Ishikawa (cell line): ENCODE measurements at regions not wholly inside any gene's neighbourhood (a gene's known extent, or its start where the extent isn't known, plus 50 kb on each side); places are given as distances from the start of the nearest gene placed in this dataset.

Source experiments
- CEBPB ChIP-seq: IDR thresholded peaks from 2 replicates; pipeline ENCODE4 v1.6.1; 2012
- CREB1 ChIP-seq: IDR thresholded peaks from 2 replicates; pipeline ENCODE4 v1.6.1; 2012; ENCODE audit warnings: low read depth
- EGR1 ChIP-seq: IDR thresholded peaks from 2 replicates; pipeline ENCODE4 v1.6.1; 2012
- EP300 ChIP-seq: IDR thresholded peaks from 2 replicates; pipeline ENCODE4 v1.6.1; 2012; ENCODE audit warnings: borderline replicate concordance
- FOXM1 ChIP-seq: IDR thresholded peaks from 2 replicates; pipeline ENCODE4 v1.6.1; 2012; ENCODE audit warnings: low read depth, borderline replicate concordance
- MAX ChIP-seq: IDR thresholded peaks from 2 replicates; pipeline ENCODE4 v1.6.1; 2012
- NFIC ChIP-seq: IDR thresholded peaks from 2 replicates; pipeline ENCODE4 v1.6.1; 2012
- RAD21 ChIP-seq: IDR thresholded peaks from 2 replicates; pipeline ENCODE4 v1.6.1; 2012; ENCODE audit warnings: low read depth
- REST ChIP-seq: IDR thresholded peaks from 2 replicates; pipeline ENCODE4 v1.6.1; 2012; ENCODE audit warnings: low read depth, mild to moderate bottlenecking
- TAF1 ChIP-seq: IDR thresholded peaks from 2 replicates; pipeline ENCODE4 v1.6.1; 2012; ENCODE audit warnings: low read depth, mild to moderate bottlenecking
- TCF12 ChIP-seq: IDR thresholded peaks from 2 replicates; pipeline ENCODE4 v1.6.1; 2012; ENCODE audit warnings: low read depth
- TEAD4 ChIP-seq: IDR thresholded peaks from 2 replicates; pipeline ENCODE4 v1.6.1; 2012
- USF1 ChIP-seq: IDR thresholded peaks from 2 replicates; pipeline ENCODE4 v1.6.1; 2012
- YY1 ChIP-seq: IDR thresholded peaks from 2 replicates; pipeline ENCODE4 v1.6.1; 2012; ENCODE audit warnings: low read depth
- ZBTB7A ChIP-seq: IDR thresholded peaks from 2 replicates; pipeline ENCODE4 v1.6.1; 2012; ENCODE audit warnings: low read depth

DNA sequence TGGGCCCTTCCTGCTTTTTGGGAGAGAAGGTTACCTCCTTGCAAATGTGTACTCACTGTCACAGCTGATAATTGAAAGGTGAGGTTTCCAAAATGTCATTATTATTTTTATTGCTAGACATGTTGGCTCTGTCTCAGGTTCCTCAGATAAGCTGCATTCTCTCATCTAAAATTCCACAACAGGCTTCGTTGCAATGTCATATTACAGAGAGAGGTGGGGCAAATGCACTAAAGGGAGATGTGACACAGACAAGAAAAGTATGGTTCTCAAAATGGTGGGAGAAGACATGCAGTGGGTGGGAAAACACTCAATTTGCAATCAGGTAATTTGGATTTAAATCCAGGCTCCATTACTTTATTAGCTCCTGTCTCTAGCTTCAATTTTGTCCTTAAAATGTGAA is 256.4 kb upstream of the POU3F2 start:
- TF ChIP-seq FOXM1 = no peak
- TF ChIP-seq CEBPB = no peak
- no peak for TF ChIP-seq MAX
- TF ChIP-seq USF1 = no peak
- TF ChIP-seq RAD21 = no peak
- no peak for TF ChIP-seq CREB1
- no peak for TF ChIP-seq YY1
- TF ChIP-seq TCF12 = no peak
- TF ChIP-seq ZBTB7A = no peak
- TF ChIP-seq TAF1 = no peak
- TF ChIP-seq EGR1 = no peak
- no peak for TF ChIP-seq REST
- TF ChIP-seq TEAD4 = no peak
- TF ChIP-seq NFIC = no peak
- no peak for TF ChIP-seq EP300

DNA sequence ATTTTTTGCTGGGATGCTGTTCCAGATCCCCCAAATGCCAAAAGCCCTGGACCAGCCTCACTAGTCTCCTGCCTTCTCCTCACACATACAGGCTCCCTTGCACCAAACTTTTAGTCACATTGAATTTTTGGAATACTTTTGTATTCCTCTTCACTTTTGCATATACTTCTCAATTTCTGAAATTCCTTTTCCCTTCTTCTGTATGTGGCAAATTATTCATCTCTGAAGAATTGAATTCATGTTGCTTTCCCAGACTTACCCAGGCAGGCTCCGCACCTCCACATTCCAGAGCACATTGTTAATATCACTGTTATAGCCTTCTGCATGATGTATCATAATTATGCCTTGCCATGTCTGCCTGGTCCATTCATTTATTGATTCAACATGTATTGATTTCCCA is 255.3 kb upstream of the POU3F2 start:
- no peak for TF ChIP-seq CEBPB
- no peak for TF ChIP-seq FOXM1
- TF ChIP-seq TAF1 = no peak
- no peak for TF ChIP-seq TEAD4
- no peak for TF ChIP-seq TCF12
- TF ChIP-seq CREB1 = no peak
- no peak for TF ChIP-seq REST
- TF ChIP-seq RAD21 = no peak
- TF ChIP-seq YY1 = no peak
- TF ChIP-seq USF1 = no peak
- no peak for TF ChIP-seq EP300
- no peak for TF ChIP-seq NFIC
- TF ChIP-seq EGR1 = no peak
- no peak for TF ChIP-seq ZBTB7A
- TF ChIP-seq MAX = no peak

- TF ChIP-seq TEAD4 = no peak
- no peak for TF ChIP-seq MAX
- no peak for TF ChIP-seq FOXM1
- no peak for TF ChIP-seq YY1
- TF ChIP-seq EP300 = no peak
- no peak for TF ChIP-seq TAF1
- no peak for TF ChIP-seq TCF12
- no peak for TF ChIP-seq ZBTB7A
- TF ChIP-seq EGR1 = no peak
Observed at GRCh38 chr6:98579941-98580340, 254.4 kb upstream of the POU3F2 start.

DNA sequence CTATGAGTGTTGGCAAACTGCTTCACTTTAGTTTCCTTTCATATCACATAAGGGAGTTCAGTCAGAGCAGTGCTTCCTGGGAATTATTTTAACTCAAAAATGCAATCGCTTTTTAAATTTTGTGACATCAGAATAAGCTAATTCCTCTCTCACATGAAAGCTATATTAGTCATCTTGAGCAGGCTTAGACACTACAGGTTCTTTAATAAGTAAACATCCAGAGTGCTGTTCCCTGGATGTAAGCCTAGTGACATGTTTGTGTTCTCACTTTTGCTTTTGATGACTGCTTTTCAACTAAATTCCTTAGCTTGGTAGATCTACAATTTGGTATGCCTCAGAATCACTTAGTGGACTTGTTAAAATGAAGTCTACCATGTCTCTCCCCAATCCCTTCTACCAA is 252.7 kb upstream of the POU3F2 start:
- no peak for TF ChIP-seq EP300
- TF ChIP-seq ZBTB7A = no peak
- TF ChIP-seq FOXM1 = no peak
- no peak for TF ChIP-seq TEAD4
- TF ChIP-seq CEBPB = no peak
- TF ChIP-seq CREB1 = no peak
- no peak for TF ChIP-seq REST
- no peak for TF ChIP-seq RAD21
- no peak for TF ChIP-seq USF1
- no peak for TF ChIP-seq MAX
- no peak for TF ChIP-seq EGR1
